C4-2B (cell line): ENCODE measurements at regions not wholly inside any gene's neighbourhood (a gene's known extent, or its start where the extent isn't known, plus 50 kb on each side); places are given as distances from the start of the nearest gene placed in this dataset.

ENCODE experiments used
- CTCF ChIP-seq: fragments of 450-650 bp; conservative IDR thresholded peaks from 2 replicates; pipeline ENCODE4 v1.5.1; 2017; ENCODE audit warnings: mild to moderate bottlenecking
- ZFX ChIP-seq: fragments of 450-650 bp; IDR thresholded peaks from 2 replicates; pipeline ENCODE4 v1.6.1; 2017

- TF ChIP-seq CTCF (no peak), ZFX (no peak)
Measured at GRCh38 chr6:22447249-22448196, 121.8 kb upstream of the HDGFL1 start.
